Liver (tissue), 8 donors: ENCODE measurements at regions not wholly inside any gene's neighbourhood (a gene's known extent, or its start where the extent isn't known, plus 50 kb on each side); places are given as distances from the start of the nearest gene placed in this dataset.

Experiments
- DNase-seq: peaks from one replicate; pipeline ENCODE4 v3.0.0-alpha.2; 2017; ENCODE audit warnings: low spot score
- H3K27ac ChIP-seq, 2 donors: one replicate each; pipeline ENCODE4 v1.7.0; 2013; ENCODE audit warnings: inconsistent platforms in 2 of 2, low read length in 2 of 2, control low read depth in 1 of 2, low read depth in 1 of 2, mild to moderate bottlenecking in 1 of 2
- H3K27me3 ChIP-seq, 4 donors: one replicate each; pipeline versions ENCODE4 v1.6.1 to v1.7.0; 2013; ENCODE audit warnings: low read length in 3 of 4, inconsistent platforms in 1 of 4, mild to moderate bottlenecking in 1 of 4, moderate library complexity in 1 of 4; ENCODE audit not compliant: control insufficient read depth in 4 of 4, insufficient read depth in 4 of 4
- H3K36me3 ChIP-seq, 4 donors: one replicate each; pipeline versions ENCODE4 v1.6.1 to v1.7.0; 2013; ENCODE audit warnings: low read length in 3 of 4, mild to moderate bottlenecking in 3 of 4, low read depth in 1 of 4, moderate library complexity in 1 of 4; ENCODE audit not compliant: control insufficient read depth in 4 of 4, insufficient read depth in 3 of 4
- H3K4me1 ChIP-seq, 4 donors: one replicate each; pipeline versions ENCODE4 v1.6.1 to v1.7.0; 2013; ENCODE audit warnings: low read length in 3 of 4, mild to moderate bottlenecking in 3 of 4, moderate library complexity in 1 of 4; ENCODE audit not compliant: control insufficient read depth in 4 of 4, insufficient read depth in 4 of 4
- H3K4me3 ChIP-seq, 3 donors: one replicate each; pipeline versions ENCODE4 v1.6.1 to v1.7.0; 2013; ENCODE audit warnings: low read length in 3 of 3, control low read depth in 1 of 3, low read depth in 1 of 3, mild to moderate bottlenecking in 1 of 3
- H3K9ac ChIP-seq, 2 donors: one replicate each; pipeline ENCODE4 v1.7.0; 2013; ENCODE audit warnings: low read length in 2 of 2, mild to moderate bottlenecking in 2 of 2, moderate library complexity in 2 of 2, control low read depth in 1 of 2, low read depth in 1 of 2
- H3K9me3 ChIP-seq, 4 donors: one replicate each; pipeline versions ENCODE4 v1.6.1 to v1.7.0; 2013; ENCODE audit warnings: low read length in 3 of 4; ENCODE audit not compliant: control insufficient read depth in 4 of 4
- CTCF ChIP-seq: fragments of 150-350 bp; IDR thresholded peaks from 2 replicates; pipeline ENCODE4 v1.5.1; 2017; ENCODE audit warnings: improper control_type of control experiment, low read depth, low read length; ENCODE audit not compliant: missing input control
- EGR1 ChIP-seq, 2 donors: IDR thresholded peaks; 2 replicates each; pipeline ENCODE4 v1.6.1; 2016 to 2018; ENCODE audit warnings: antibody characterized with exemption in 2 of 2, low read depth in 2 of 2
- FOXA1 ChIP-seq: IDR thresholded peaks from 2 replicates; pipeline ENCODE4 v1.6.1; 2016; ENCODE audit warnings: antibody characterized with exemption
- FOXA2 ChIP-seq: IDR thresholded peaks from 2 replicates; pipeline ENCODE4 v1.6.1; 2016; ENCODE audit warnings: antibody characterized with exemption
- GABPA ChIP-seq, 2 donors: IDR thresholded peaks in 1 of 2; conservative IDR thresholded peaks in 1 of 2; 2 replicates each; pipeline ENCODE4 v1.6.1; 2016; ENCODE audit warnings: antibody characterized with exemption in 2 of 2, mild to moderate bottlenecking in 1 of 2, moderate library complexity in 1 of 2
- HNF4A ChIP-seq, 2 donors: conservative IDR thresholded peaks; 2 replicates each; pipeline ENCODE4 v1.6.1; 2016; ENCODE audit warnings: antibody characterized with exemption in 2 of 2, mild to moderate bottlenecking in 2 of 2
- HNF4G ChIP-seq: IDR thresholded peaks from 2 replicates; pipeline ENCODE4 v1.6.1; 2016; ENCODE audit warnings: antibody characterized with exemption
- JUND ChIP-seq, 2 donors: IDR thresholded peaks; 2 replicates each; pipeline ENCODE4 v1.6.1; 2016; ENCODE audit warnings: antibody characterized with exemption in 2 of 2
- MAX ChIP-seq: IDR thresholded peaks from 2 replicates; pipeline ENCODE4 v1.6.1; 2016; ENCODE audit warnings: antibody characterized with exemption
- NR2F2 ChIP-seq: IDR thresholded peaks from 2 replicates; pipeline ENCODE4 v1.6.1; 2016; ENCODE audit warnings: antibody characterized with exemption
- RAD21 ChIP-seq, 2 donors: IDR thresholded peaks; 2 replicates each; pipeline ENCODE4 v1.6.1; 2016; ENCODE audit warnings: antibody characterized with exemption in 2 of 2, mild to moderate bottlenecking in 2 of 2
- RXRA ChIP-seq, 2 donors: IDR thresholded peaks; 2 replicates each; pipeline ENCODE4 v1.6.1; 2017 to 2018; ENCODE audit warnings: antibody characterized with exemption in 2 of 2, mild to moderate bottlenecking in 1 of 2
- SP1 ChIP-seq: IDR thresholded peaks from 2 replicates; pipeline ENCODE4 v1.6.1; 2018; ENCODE audit warnings: antibody characterized with exemption, mild to moderate bottlenecking
- TAF1 ChIP-seq: conservative IDR thresholded peaks from 2 replicates; pipeline ENCODE4 v1.6.1; 2016; ENCODE audit warnings: antibody characterized with exemption, mild to moderate bottlenecking
- YY1 ChIP-seq: IDR thresholded peaks from 2 replicates; pipeline ENCODE4 v1.6.1; 2016; ENCODE audit warnings: antibody characterized with exemption, mild to moderate bottlenecking
- WGBS: extraction: QIAGEN DNeasy Blood & Tissue Kit; methylation state at CpG from one replicate; pipeline ENCODE4 v1.1.7; 2013; 5-methylcytosine and 5-hydroxymethylcytosine counted together
- TF ChIP-seq, protein P1 (sequence below): IDR thresholded peaks from 2 replicates; pipeline ENCODE4 v1.6.1; 2016; ENCODE audit warnings: antibody characterized with exemption
- TF ChIP-seq, protein P2 (sequence below): IDR thresholded peaks from 2 replicates; pipeline ENCODE4 v1.6.1; 2016; ENCODE audit warnings: antibody characterized with exemption, mild to moderate bottlenecking
- donor health status: healthy.
- donor health status: healthy.
- donor health status: healthy.
- donor health status: healthy.
- donor health status: healthy.

GRCh38 chr13:32837307-32837972 lies 178.8 kb upstream of the KL start:
- H3K36me3 ChIP-seq: no peaks in the 10 kb centered on the region
- H3K9me3 ChIP-seq: no peaks in the 10 kb centered on the region
- H3K4me3 ChIP-seq: no peak overlapping the region
- no peaks in the 10 kb centered on the region for H3K27me3 ChIP-seq
- no peak overlapping the region for H3K9ac ChIP-seq
- no peak overlapping the region for H3K27ac ChIP-seq
- DNase-seq: no peak
- WGBS: 94% methylated on average over 5 of the region's 5 CpGs
- H3K4me1 ChIP-seq: peaks cover 0 to 6% (median 5%) of the 10 kb centered on the region in 4 donors
- TF ChIP-seq CTCF (no peak), FOXA1 (no peak), RXRA (IDR thresholded peaks at IDR 0.05) (no peak), RAD21 (IDR thresholded peaks at IDR 0.05) (no peak), GABPA (IDR thresholded peaks at IDR 0.05 in 1 of 2, conservative IDR thresholded peaks at IDR 0.05 in 1 of 2) (no peak), SP1 (no peak), YY1 (no peak), FOXA2 (no peak), TAF1 (no peak), NR2F2 (no peak)
- TF ChIP-seq, protein P1, sequence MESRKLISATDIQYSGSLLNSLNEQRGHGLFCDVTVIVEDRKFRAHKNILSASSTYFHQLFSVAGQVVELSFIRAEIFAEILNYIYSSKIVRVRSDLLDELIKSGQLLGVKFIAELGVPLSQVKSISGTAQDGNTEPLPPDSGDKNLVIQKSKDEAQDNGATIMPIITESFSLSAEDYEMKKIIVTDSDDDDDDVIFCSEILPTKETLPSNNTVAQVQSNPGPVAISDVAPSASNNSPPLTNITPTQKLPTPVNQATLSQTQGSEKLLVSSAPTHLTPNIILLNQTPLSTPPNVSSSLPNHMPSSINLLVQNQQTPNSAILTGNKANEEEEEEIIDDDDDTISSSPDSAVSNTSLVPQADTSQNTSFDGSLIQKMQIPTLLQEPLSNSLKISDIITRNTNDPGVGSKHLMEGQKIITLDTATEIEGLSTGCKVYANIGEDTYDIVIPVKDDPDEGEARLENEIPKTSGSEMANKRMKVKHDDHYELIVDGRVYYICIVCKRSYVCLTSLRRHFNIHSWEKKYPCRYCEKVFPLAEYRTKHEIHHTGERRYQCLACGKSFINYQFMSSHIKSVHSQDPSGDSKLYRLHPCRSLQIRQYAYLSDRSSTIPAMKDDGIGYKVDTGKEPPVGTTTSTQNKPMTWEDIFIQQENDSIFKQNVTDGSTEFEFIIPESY: no peak

GRCh38 chr13:32837973-32838927 lies 178.0 kb upstream of the KL start:
- no peak for DNase-seq
- Histone ChIP-seq H3K9me3 (no peaks in the 10 kb centered on the region), H3K27ac (peak overlapping the region in 1 of 2 donors; percentile 66), H3K27me3 (no peaks in the 10 kb centered on the region), H3K36me3 (no peaks in the 10 kb centered on the region), H3K4me1 (peaks cover 0 to 6% (median 5%) of the 10 kb centered on the region in 4 donors), H3K9ac (peak overlapping the region in 1 of 2 donors; percentile 11), H3K4me3 (no peak overlapping the region)
- WGBS: 88% methylated on average over 18 of the region's 18 CpGs
- TF ChIP-seq, protein P2, sequence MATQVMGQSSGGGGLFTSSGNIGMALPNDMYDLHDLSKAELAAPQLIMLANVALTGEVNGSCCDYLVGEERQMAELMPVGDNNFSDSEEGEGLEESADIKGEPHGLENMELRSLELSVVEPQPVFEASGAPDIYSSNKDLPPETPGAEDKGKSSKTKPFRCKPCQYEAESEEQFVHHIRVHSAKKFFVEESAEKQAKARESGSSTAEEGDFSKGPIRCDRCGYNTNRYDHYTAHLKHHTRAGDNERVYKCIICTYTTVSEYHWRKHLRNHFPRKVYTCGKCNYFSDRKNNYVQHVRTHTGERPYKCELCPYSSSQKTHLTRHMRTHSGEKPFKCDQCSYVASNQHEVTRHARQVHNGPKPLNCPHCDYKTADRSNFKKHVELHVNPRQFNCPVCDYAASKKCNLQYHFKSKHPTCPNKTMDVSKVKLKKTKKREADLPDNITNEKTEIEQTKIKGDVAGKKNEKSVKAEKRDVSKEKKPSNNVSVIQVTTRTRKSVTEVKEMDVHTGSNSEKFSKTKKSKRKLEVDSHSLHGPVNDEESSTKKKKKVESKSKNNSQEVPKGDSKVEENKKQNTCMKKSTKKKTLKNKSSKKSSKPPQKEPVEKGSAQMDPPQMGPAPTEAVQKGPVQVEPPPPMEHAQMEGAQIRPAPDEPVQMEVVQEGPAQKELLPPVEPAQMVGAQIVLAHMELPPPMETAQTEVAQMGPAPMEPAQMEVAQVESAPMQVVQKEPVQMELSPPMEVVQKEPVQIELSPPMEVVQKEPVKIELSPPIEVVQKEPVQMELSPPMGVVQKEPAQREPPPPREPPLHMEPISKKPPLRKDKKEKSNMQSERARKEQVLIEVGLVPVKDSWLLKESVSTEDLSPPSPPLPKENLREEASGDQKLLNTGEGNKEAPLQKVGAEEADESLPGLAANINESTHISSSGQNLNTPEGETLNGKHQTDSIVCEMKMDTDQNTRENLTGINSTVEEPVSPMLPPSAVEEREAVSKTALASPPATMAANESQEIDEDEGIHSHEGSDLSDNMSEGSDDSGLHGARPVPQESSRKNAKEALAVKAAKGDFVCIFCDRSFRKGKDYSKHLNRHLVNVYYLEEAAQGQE: no peak
- TF ChIP-seq TAF1 (no peak), EGR1 (IDR thresholded peaks at IDR 0.05; ENCODE audit: low read depth in 2 of 2) (no peak), YY1 (no peak), MAX (no peak), NR2F2 (no peak), FOXA1 (no peak), RXRA (IDR thresholded peaks at IDR 0.05) (no peak), GABPA (IDR thresholded peaks at IDR 0.05 in 1 of 2, conservative IDR thresholded peaks at IDR 0.05 in 1 of 2) (no peak), CTCF (no peak), JUND (IDR thresholded peaks at IDR 0.05) (no peak), HNF4A (conservative IDR thresholded peaks at IDR 0.05) (no peak), SP1 (no peak), FOXA2 (no peak), HNF4G (no peak)
- TF ChIP-seq, protein P1: no peak
